Posterior vena cava (tissue), 2 donors: ENCODE measurements at regions not wholly inside any gene's neighbourhood (a gene's known extent, or its start where the extent isn't known, plus 50 kb on each side); places are given as distances from the start of the nearest gene placed in this dataset.
"Not testable (repeated sequence)": the region's sequence is repeated elsewhere in the genome, so short reads cannot be mapped to it uniquely, and the experiment has no call there.

Source experiments
- DNase-seq: peaks from one replicate; pipeline ENCODE4 v3.0.0-alpha.2; 2020; ENCODE audit warnings: low spot score
- intact Hi-C, 2 donors: fragments of 100-400 bp; cut with DNase I; formaldehyde crosslinking; loops; one replicate each; pipeline versions ENCODE4 v1.14.1 to v1.14.2; 2022 to 2023
- donor health status: DM: yes; HTN: yes; CAD: no.
- donor health status: DM: yes; HTN: yes; CAD: no.

- intact Hi-C loops: no loop called here
These were observed 1374.8 kb upstream of the MAP3K7 start for GRCh38 chr6:91961671-91962070.

GRCh38 chr6:91961236-91961635 lies 1374.4 kb upstream of the MAP3K7 start:
- intact Hi-C loops: no loop called here
- DNase-seq: no peak

More at GRCh38 chr6:91961671-91962070, 1374.8 kb upstream of the MAP3K7 start:
- no peak for DNase-seq

- DNase-seq: no peak
- intact Hi-C loops: no loop called here
These were observed 1355.0 kb upstream of the MAP3K7 start for GRCh38 chr6:91941838-91942237.

GRCh38 chr6:91940801-91941200 lies 1353.9 kb upstream of the MAP3K7 start:
- intact Hi-C loops: no loop called here

GRCh38 chr6:91926827-91927226 lies 1340.0 kb upstream of the MAP3K7 start:
- DNase-seq: no peak
- intact Hi-C loops: no loop called here

More at GRCh38 chr6:91940801-91941200, 1353.9 kb upstream of the MAP3K7 start:
- DNase-seq: no peak

GRCh38 chr6:91926361-91926760 lies 1339.5 kb upstream of the MAP3K7 start:
- DNase-seq: no peak
- intact Hi-C loops: no loop called here

GRCh38 chr6:91911945-91912344 lies 1325.1 kb upstream of the MAP3K7 start:
- no peak for DNase-seq
- intact Hi-C loops: no loop called here

GRCh38 chr6:91904586-91905164 lies 1317.8 kb upstream of the MAP3K7 start:
- no peak for DNase-seq
- intact Hi-C loops: no loop called here

GRCh38 chr6:91895599-91896285 lies 1308.9 kb upstream of the MAP3K7 start:
- no peak for DNase-seq
- intact Hi-C loops: no loop called here

GRCh38 chr6:91886183-91886795 lies 1299.4 kb upstream of the MAP3K7 start:
- DNase-seq: no peak
- intact Hi-C loops: no loop called here

- intact Hi-C loops: loop anchor here in 1 of 2 donors (5.0 kb wide), 1 partner anchor 204 kb away; no protein-coding TSS in a partner anchor
- DNase-seq: not testable (repeated sequence)
These were observed 1294.9 kb upstream of the MAP3K7 start for GRCh38 chr6:91881791-91882190.

- intact Hi-C loops: no loop called here
These were observed 1292.6 kb upstream of the MAP3K7 start for GRCh38 chr6:91879386-91879995.

GRCh38 chr6:91877994-91878393 lies 1291.1 kb upstream of the MAP3K7 start:
- intact Hi-C loops: no loop called here
- DNase-seq: no peak

More at GRCh38 chr6:91879386-91879995, 1292.6 kb upstream of the MAP3K7 start:
- no peak for DNase-seq

GRCh38 chr6:91874971-91875370 lies 1288.1 kb upstream of the MAP3K7 start:
- intact Hi-C loops: no loop called here
- DNase-seq: no peak

GRCh38 chr6:91868539-91869202 lies 1281.8 kb upstream of the MAP3K7 start:
- intact Hi-C loops: no loop called here
- no peak for DNase-seq

- intact Hi-C loops: no loop called here
- DNase-seq: no peak
These were observed 1279.0 kb upstream of the MAP3K7 start for GRCh38 chr6:91865889-91866288.

GRCh38 chr6:91864911-91865310 lies 1278.0 kb upstream of the MAP3K7 start:
- DNase-seq: no peak
- intact Hi-C loops: no loop called here

GRCh38 chr6:91860541-91861335 lies 1273.9 kb upstream of the MAP3K7 start:
- intact Hi-C loops: no loop called here
- no peak for DNase-seq

- DNase-seq: no peak
- intact Hi-C loops: no loop called here
These were observed 1265.4 kb upstream of the MAP3K7 start for GRCh38 chr6:91852252-91852651.
